SU-DHL-6 (cell line): ENCODE measurements at regions not wholly inside any gene's neighbourhood (a gene's known extent, or its start where the extent isn't known, plus 50 kb on each side); places are given as distances from the start of the nearest gene placed in this dataset.

Experiments
- EZH2phosphoT487 ChIP-seq: fragments of 200-600 bp; sonication (generic), shearing (Covaris generic); conservative IDR thresholded peaks from 2 replicates; pipeline ENCODE4 v1.6.1; 2018; ENCODE audit warnings: mild to moderate bottlenecking, antibody characterized with exemption, low read length, moderate library complexity, mixed read lengths
- TF ChIP-seq, protein P1 (sequence below): fragments of 200-600 bp; sonication (generic); IDR thresholded peaks from one replicate; pipeline ENCODE4 v1.5.1; 2017; ENCODE audit warnings: antibody characterized with exemption, mild to moderate bottlenecking, low read length, moderate library complexity; ENCODE audit not compliant: insufficient read depth, poor library complexity, severe bottlenecking

DNA sequence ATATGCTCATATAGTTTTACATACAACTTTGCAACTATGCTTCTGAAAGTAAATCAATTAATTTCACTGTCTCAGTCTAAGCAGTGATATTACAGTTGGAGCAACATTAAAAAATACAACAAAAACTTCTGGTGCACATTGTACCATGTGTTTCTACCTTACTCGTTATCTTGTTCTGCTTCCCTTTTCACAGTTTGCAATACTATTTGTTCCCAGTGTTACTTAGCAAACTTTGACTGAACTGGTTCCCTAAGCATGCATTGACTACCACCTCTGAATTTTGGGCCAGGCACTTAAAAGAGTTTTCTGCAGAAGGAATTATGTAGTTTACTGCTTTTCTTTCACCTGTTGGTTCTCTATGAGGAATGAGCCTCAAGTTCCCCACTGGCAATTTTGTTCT, 152.7 kb downstream of the SEC61B start:
- TF ChIP-seq, protein P1, sequence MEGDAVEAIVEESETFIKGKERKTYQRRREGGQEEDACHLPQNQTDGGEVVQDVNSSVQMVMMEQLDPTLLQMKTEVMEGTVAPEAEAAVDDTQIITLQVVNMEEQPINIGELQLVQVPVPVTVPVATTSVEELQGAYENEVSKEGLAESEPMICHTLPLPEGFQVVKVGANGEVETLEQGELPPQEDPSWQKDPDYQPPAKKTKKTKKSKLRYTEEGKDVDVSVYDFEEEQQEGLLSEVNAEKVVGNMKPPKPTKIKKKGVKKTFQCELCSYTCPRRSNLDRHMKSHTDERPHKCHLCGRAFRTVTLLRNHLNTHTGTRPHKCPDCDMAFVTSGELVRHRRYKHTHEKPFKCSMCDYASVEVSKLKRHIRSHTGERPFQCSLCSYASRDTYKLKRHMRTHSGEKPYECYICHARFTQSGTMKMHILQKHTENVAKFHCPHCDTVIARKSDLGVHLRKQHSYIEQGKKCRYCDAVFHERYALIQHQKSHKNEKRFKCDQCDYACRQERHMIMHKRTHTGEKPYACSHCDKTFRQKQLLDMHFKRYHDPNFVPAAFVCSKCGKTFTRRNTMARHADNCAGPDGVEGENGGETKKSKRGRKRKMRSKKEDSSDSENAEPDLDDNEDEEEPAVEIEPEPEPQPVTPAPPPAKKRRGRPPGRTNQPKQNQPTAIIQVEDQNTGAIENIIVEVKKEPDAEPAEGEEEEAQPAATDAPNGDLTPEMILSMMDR: no peak
- TF ChIP-seq EZH2phosphoT487: no peak
